PC-9 (cell line): ENCODE measurements at regions not wholly inside any gene's neighbourhood (a gene's known extent, or its start where the extent isn't known, plus 50 kb on each side); places are given as distances from the start of the nearest gene placed in this dataset.

Experiments
- BruUV-seq: library from RNA; stranded (reverse); fragments of 400-500 nt; replicated peaks from 2 replicates; lab custom pipeline; 2021; lab: Mats Ljungman, UMichigan
- CTCF ChIA-PET: fragments of 300-600 bp; sonication (Branson Sonifier 250); formaldehyde crosslinking; loops from one replicate; lab custom pipeline; 2022; ENCODE audit warnings: antibody characterized with exemption; lab: Charles Lee
- POLR2A ChIA-PET: fragments of 300-600 bp; sonication (Branson Sonifier 250); formaldehyde crosslinking; loops from one replicate; lab custom pipeline; 2022; ENCODE audit warnings: antibody characterized with exemption; ENCODE audit not compliant: unreplicated experiment; lab: Charles Lee
- DNase-seq, 2 experiments: peaks; one replicate each; pipeline versions ENCODE4 v3.0.0 to v3.0.0-alpha.2; 2015 to 2022; ENCODE audit warnings: mixed read lengths in 1 of 2
- H2AFZ ChIP-seq: fragments of 200-600 bp; sonication (generic); 2 replicates; pipeline ENCODE4 v1.8.1; 2017; ENCODE audit warnings: antibody characterized with exemption
- H3F3A ChIP-seq: fragments of 200-600 bp; sonication (generic); 2 replicates; pipeline ENCODE4 v1.8.1; 2017; ENCODE audit warnings: antibody characterized with exemption, mild to moderate bottlenecking, low read depth; ENCODE audit not compliant: insufficient read depth
- H3K27ac ChIP-seq: fragments of 200-600 bp; sonication (generic); 2 replicates; pipeline ENCODE4 v1.6.1; 2016; ENCODE audit warnings: mixed run types
- H3K27me3 ChIP-seq: fragments of 200-600 bp; sonication (generic); 2 replicates; pipeline ENCODE4 v1.6.1; 2016; ENCODE audit warnings: low read depth, mixed run types; ENCODE audit not compliant: insufficient read depth
- H3K36me3 ChIP-seq: fragments of 200-600 bp; sonication (generic); 2 replicates; pipeline ENCODE4 v1.6.1; 2016; ENCODE audit warnings: low read depth, mixed run types
- H3K4me1 ChIP-seq: fragments of 200-600 bp; sonication (generic); replicated peaks from 2 replicates; pipeline ENCODE4 v1.6.1; 2016; ENCODE audit warnings: mixed run types; ENCODE audit not compliant: insufficient read depth
- H3K4me2 ChIP-seq: fragments of 200-600 bp; sonication (generic); 2 replicates; pipeline ENCODE4 v1.6.1; 2017; ENCODE audit warnings: mixed run types
- H3K4me3 ChIP-seq: fragments of 200-600 bp; sonication (generic); 2 replicates; pipeline ENCODE4 v1.6.1; 2016; ENCODE audit warnings: mixed run types
- H3K79me2 ChIP-seq: fragments of 200-600 bp; sonication (generic); 2 replicates; pipeline ENCODE4 v1.6.1; 2017; ENCODE audit warnings: low read depth, mixed run types
- H3K9me2 ChIP-seq: fragments of 200-600 bp; sonication (generic); 2 replicates; pipeline ENCODE4 v1.8.1; 2017; ENCODE audit warnings: mild to moderate bottlenecking; ENCODE audit not compliant: insufficient read depth
- H3K9me3 ChIP-seq: fragments of 200-600 bp; sonication (generic); 2 replicates; pipeline ENCODE4 v1.8.1; 2016; ENCODE audit warnings: low read depth; ENCODE audit not compliant: insufficient read depth
- H4K20me1 ChIP-seq: fragments of 200-600 bp; sonication (generic); 2 replicates; pipeline ENCODE4 v1.8.1; 2017; ENCODE audit not compliant: insufficient read depth
- EZH2 ChIP-seq: fragments of 200-600 bp; sonication (generic); IDR thresholded peaks from 2 replicates; pipeline ENCODE4 v1.8.0; 2017; ENCODE audit warnings: antibody characterized with exemption, low read depth
- intact Hi-C: fragments of 100-400 bp; cut with micrococcal nuclease; formaldehyde crosslinking; loops from one replicate; pipeline ENCODE4 v1.10.0; 2022; ENCODE audit not compliant: unreplicated experiment
- TF ChIP-seq, protein P1 (sequence below): fragments of 200-600 bp; sonication (generic); conservative IDR thresholded peaks from 2 replicates; pipeline ENCODE4 v1.6.1; 2017; ENCODE audit warnings: mixed run types, antibody characterized with exemption, mild to moderate bottlenecking, moderate library complexity

DNA sequence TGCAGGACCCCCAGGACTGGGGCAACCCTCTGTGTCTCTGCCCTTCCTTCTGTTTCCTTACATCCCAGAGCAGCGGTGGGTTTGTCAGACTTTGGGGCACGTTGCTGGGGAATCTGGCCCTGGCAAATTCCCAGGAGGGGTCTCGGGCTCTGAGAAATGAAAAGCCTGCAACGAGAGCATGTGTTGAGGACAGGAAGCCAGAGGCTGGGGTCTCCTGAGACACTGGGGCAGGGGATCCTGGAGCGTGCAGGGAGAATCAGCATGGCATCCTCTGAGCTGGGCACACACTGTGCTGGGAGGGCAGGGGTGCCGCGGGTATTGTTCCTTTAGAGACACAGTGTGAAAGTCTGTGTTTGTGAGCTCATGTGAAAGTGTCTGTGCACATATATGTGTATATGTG, 279.9 kb upstream of the PPP2R2D start:
- Histone ChIP-seq H3K9me3 (no peaks in the 10 kb centered on the region), H3K27ac (no peak overlapping the region), H3K4me2 (no peak overlapping the region), H2AFZ (no peak overlapping the region), H3K79me2 (no peaks in the 10 kb centered on the region), H3K4me3 (no peak overlapping the region), H3K4me1 (no peaks in the 10 kb centered on the region; the same call in 1 of the 2 replicates), H3K36me3 (no peaks in the 10 kb centered on the region), H3K9me2 (no peaks in the 10 kb centered on the region), H4K20me1 (no peaks in the 10 kb centered on the region), H3F3A (no peaks in the 10 kb centered on the region), H3K27me3 (peaks cover 6% of the 10 kb centered on the region; the same call in 1 of the 2 replicates)
- intact Hi-C loops = no loop called here
- BruUV-seq = no TSS peak
- ChIA-PET CTCF (no interaction called here), POLR2A (no interaction called here)
- no peak for DNase-seq
- TF ChIP-seq, protein P1, sequence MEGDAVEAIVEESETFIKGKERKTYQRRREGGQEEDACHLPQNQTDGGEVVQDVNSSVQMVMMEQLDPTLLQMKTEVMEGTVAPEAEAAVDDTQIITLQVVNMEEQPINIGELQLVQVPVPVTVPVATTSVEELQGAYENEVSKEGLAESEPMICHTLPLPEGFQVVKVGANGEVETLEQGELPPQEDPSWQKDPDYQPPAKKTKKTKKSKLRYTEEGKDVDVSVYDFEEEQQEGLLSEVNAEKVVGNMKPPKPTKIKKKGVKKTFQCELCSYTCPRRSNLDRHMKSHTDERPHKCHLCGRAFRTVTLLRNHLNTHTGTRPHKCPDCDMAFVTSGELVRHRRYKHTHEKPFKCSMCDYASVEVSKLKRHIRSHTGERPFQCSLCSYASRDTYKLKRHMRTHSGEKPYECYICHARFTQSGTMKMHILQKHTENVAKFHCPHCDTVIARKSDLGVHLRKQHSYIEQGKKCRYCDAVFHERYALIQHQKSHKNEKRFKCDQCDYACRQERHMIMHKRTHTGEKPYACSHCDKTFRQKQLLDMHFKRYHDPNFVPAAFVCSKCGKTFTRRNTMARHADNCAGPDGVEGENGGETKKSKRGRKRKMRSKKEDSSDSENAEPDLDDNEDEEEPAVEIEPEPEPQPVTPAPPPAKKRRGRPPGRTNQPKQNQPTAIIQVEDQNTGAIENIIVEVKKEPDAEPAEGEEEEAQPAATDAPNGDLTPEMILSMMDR = no peak
- no peak for TF ChIP-seq EZH2

DNA sequence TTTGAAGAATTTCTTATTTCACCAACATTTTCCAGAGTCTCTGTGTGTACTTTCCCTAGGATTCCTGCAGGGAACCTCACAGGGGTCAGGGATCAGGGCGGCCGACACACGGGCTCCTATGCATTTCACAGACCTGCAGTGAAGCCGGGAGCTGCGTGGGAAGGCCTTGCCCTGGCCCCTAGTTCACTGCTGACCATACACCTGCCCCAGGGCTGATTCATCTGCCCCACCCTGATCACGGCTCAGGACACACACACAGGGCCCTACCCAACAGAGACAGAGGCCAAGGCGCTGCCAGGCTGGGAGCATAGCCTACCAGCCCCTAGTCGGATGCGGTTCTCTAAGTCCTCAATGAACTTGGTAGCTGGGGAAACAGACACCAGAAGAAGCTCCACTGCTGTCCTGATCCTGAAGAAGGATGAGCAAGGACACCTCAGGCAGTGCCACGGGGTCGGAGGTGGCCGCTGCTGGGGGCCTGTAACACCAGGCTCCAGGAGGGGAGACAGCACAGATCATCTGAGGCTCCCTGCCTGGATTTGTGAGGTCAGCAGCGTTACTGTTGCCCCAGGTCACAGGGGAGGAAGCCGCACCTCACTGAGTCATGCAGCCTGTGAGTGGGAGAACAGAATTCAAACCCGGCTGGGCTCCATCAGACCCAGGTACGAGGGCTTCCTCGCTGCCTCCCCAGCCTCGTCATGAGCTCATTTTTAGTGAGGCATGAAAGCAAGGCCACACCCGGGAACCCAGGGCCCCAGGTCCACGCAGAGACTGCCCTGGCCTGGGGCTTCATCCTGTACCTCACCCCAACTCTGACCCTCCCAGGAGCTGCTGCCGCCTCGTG, 278.8 kb upstream of the PPP2R2D start:
- Histone ChIP-seq H3K36me3 (no peaks in the 10 kb centered on the region), H3K79me2 (no peaks in the 10 kb centered on the region), H4K20me1 (no peaks in the 10 kb centered on the region), H3K4me3 (no peak overlapping the region), H3K9me2 (no peaks in the 10 kb centered on the region), H3K27ac (no peak overlapping the region), H3F3A (no peaks in the 10 kb centered on the region), H2AFZ (no peak overlapping the region), H3K27me3 (peaks cover 4% of the 10 kb centered on the region; the same call in 1 of the 2 replicates), H3K9me3 (no peaks in the 10 kb centered on the region), H3K4me1 (no peaks in the 10 kb centered on the region; the same call in 1 of the 2 replicates), H3K4me2 (no peak overlapping the region)
- TF ChIP-seq, protein P1 = no peak
- no peak for TF ChIP-seq EZH2
- intact Hi-C loops = no loop called here
- ChIA-PET POLR2A (no interaction called here), CTCF (no interaction called here)
- no peak for DNase-seq
- BruUV-seq = no TSS peak

DNA sequence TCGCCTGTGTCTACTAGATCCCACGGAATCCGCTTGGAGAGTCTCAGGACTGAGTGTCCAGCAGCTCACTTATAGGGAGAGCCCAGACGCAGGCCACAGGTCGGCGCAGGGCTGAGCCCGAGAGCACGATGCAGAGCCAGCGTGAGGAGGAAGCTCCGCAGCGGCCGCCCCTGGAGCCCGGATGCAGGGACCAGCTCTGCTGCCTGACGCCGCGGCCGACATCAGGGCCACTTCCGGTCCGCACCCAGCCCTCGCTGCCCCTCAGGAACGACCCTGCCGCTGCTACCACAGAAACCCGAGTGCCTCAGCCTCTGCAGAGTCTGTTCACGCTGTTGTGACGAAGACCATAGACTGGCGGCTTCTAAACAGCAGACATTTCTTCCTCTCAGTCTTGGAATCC, 275.8 kb upstream of the PPP2R2D start:
- Histone ChIP-seq H3K9me3 (no peaks in the 10 kb centered on the region), H4K20me1 (no peaks in the 10 kb centered on the region), H3K4me1 (no peaks in the 10 kb centered on the region; the same call in 1 of the 2 replicates), H3K4me2 (no peak overlapping the region), H3K27ac (no peak overlapping the region), H2AFZ (no peak overlapping the region), H3K79me2 (no peaks in the 10 kb centered on the region), H3F3A (no peaks in the 10 kb centered on the region), H3K27me3 (no peaks in the 10 kb centered on the region; the same call in 1 of the 2 replicates), H3K4me3 (no peak overlapping the region), H3K9me2 (no peaks in the 10 kb centered on the region), H3K36me3 (no peaks in the 10 kb centered on the region)
- CTCF ChIA-PET = no interaction called here
- intact Hi-C loops = no loop called here
- POLR2A ChIA-PET = no interaction called here
- DNase-seq = no peak
- no TSS peak for BruUV-seq
- no peak for TF ChIP-seq EZH2
- TF ChIP-seq, protein P1 = no peak
